Neural cell (in vitro differentiated cells): ENCODE measurements at regions not wholly inside any gene's neighbourhood (a gene's known extent, or its start where the extent isn't known, plus 50 kb on each side); places are given as distances from the start of the nearest gene placed in this dataset.

Experiments used
- H2AFZ ChIP-seq: fragments of 200-600, 300-800 bp; sonication (generic), shearing (Covaris generic); 2 replicates; pipeline ENCODE4 v1.6.0; 2014; ENCODE audit warnings: low read depth, mild to moderate bottlenecking, antibody characterized with exemption, low read length, moderate library complexity
- H3F3A ChIP-seq: fragments of 200-600 bp; shearing (Covaris generic); 2 replicates; pipeline ENCODE4 v1.6.1; 2016; ENCODE audit warnings: mild to moderate bottlenecking, moderate library complexity, mixed read lengths, antibody characterized with exemption, low read length; ENCODE audit not compliant: insufficient read depth, poor library complexity, severe bottlenecking
- H3K27ac ChIP-seq: fragments of 200-600, 300-800 bp; sonication (generic), shearing (Covaris generic); 2 replicates; pipeline ENCODE4 v1.5.1; 2014; ENCODE audit warnings: mild to moderate bottlenecking, low read length, moderate library complexity
- H3K27me3 ChIP-seq: fragments of 300-800, 200-600 bp; sonication (generic), shearing (Covaris generic); 2 replicates; pipeline ENCODE4 v1.6.0; 2014; ENCODE audit warnings: mild to moderate bottlenecking, low read depth, low read length, moderate library complexity; ENCODE audit not compliant: insufficient read depth
- H3K36me3 ChIP-seq: fragments of 300-800, 200-600 bp; sonication (generic), shearing (Covaris generic); 2 replicates; pipeline ENCODE4 v1.5.1; 2014; ENCODE audit warnings: mild to moderate bottlenecking, antibody characterized with exemption, low read length, moderate library complexity; ENCODE audit not compliant: insufficient read depth
- H3K4me2 ChIP-seq: fragments of 300-800, 200-600 bp; sonication (generic), shearing (Covaris generic); 2 replicates; pipeline ENCODE4 v1.6.0; 2014; ENCODE audit warnings: mild to moderate bottlenecking, low read length
- H3K4me3 ChIP-seq: fragments of 300-800, 200-600 bp; sonication (generic), shearing (Covaris generic); 2 replicates; pipeline ENCODE4 v1.5.1; 2014; ENCODE audit warnings: mild to moderate bottlenecking, low read length, moderate library complexity
- H3K79me2 ChIP-seq: fragments of 200-600 bp; shearing (Covaris generic); replicated peaks from 2 replicates; pipeline ENCODE4 v1.6.0; 2014; ENCODE audit warnings: mild to moderate bottlenecking, low read length, moderate library complexity; ENCODE audit not compliant: insufficient read depth
- H3K9ac ChIP-seq: fragments of 300-800, 200-600 bp; sonication (generic), shearing (Covaris generic); 2 replicates; pipeline ENCODE4 v1.6.1; 2016; ENCODE audit warnings: mild to moderate bottlenecking, low read length, mixed read lengths
- H3K9me2 ChIP-seq: fragments of 200-600 bp; shearing (Covaris generic); 2 replicates; pipeline ENCODE4 v1.6.1; 2016; ENCODE audit warnings: mild to moderate bottlenecking, low read length, mixed read lengths; ENCODE audit not compliant: insufficient read depth
- H3K9me3 ChIP-seq: fragments of 200-600, 300-800 bp; sonication (generic), shearing (Covaris generic); 2 replicates; pipeline ENCODE4 v1.6.1; 2016; ENCODE audit warnings: mild to moderate bottlenecking, mixed run types, low read length, moderate library complexity, mixed read lengths
- H4K20me1 ChIP-seq: fragments of 200-600 bp; shearing (Covaris generic); 2 replicates; pipeline ENCODE4 v1.6.1; 2016; ENCODE audit warnings: mild to moderate bottlenecking, mixed run types; ENCODE audit not compliant: insufficient read depth
- EP300 ChIP-seq: fragments of 450-650 bp; conservative IDR thresholded peaks from 2 replicates; pipeline ENCODE4 v1.6.1; 2014; ENCODE audit warnings: antibody characterized with exemption, mild to moderate bottlenecking, moderate library complexity; ENCODE audit not compliant: poor library complexity, severe bottlenecking
- EZH2 ChIP-seq: fragments of 200-600, 300-800 bp; shearing (Covaris generic), sonication (generic); IDR thresholded peaks from 2 replicates; pipeline ENCODE4 v1.6.1; 2014; ENCODE audit warnings: antibody characterized with exemption, low read length, borderline replicate concordance, mild to moderate bottlenecking; ENCODE audit not compliant: insufficient read depth, poor library complexity, severe bottlenecking
- MXI1 ChIP-seq: fragments of 450-650 bp; conservative IDR thresholded peaks from 2 replicates; pipeline ENCODE4 v1.6.1; 2014; ENCODE audit warnings: antibody characterized with exemption, mild to moderate bottlenecking; ENCODE audit not compliant: poor library complexity, severe bottlenecking
- POLR2AphosphoS5 ChIP-seq: IDR thresholded peaks from 2 replicates; pipeline ENCODE4 v1.6.1; 2012
- RAD21 ChIP-seq: fragments of 450-650 bp; conservative IDR thresholded peaks from 2 replicates; pipeline ENCODE4 v1.6.1; 2014; ENCODE audit warnings: antibody characterized with exemption, mild to moderate bottlenecking, moderate library complexity
- SMC3 ChIP-seq: fragments of 450-650 bp; conservative IDR thresholded peaks from 2 replicates; pipeline ENCODE4 v1.6.1; 2014; ENCODE audit warnings: antibody characterized with exemption, mild to moderate bottlenecking, moderate library complexity; ENCODE audit not compliant: poor library complexity
- TAF1 ChIP-seq: IDR thresholded peaks from 2 replicates; pipeline ENCODE4 v1.6.1; 2012; ENCODE audit warnings: low read depth
- TF ChIP-seq, protein P1 (sequence below): IDR thresholded peaks from 2 replicates; pipeline ENCODE4 v1.6.1; 2012; ENCODE audit warnings: borderline replicate concordance
- TF ChIP-seq, protein P2 (sequence below): fragments of 450-650 bp; IDR thresholded peaks from 2 replicates; pipeline ENCODE4 v1.5.1; 2014; ENCODE audit warnings: antibody characterized with exemption, mild to moderate bottlenecking, moderate library complexity; ENCODE audit not compliant: poor library complexity, severe bottlenecking

DNA sequence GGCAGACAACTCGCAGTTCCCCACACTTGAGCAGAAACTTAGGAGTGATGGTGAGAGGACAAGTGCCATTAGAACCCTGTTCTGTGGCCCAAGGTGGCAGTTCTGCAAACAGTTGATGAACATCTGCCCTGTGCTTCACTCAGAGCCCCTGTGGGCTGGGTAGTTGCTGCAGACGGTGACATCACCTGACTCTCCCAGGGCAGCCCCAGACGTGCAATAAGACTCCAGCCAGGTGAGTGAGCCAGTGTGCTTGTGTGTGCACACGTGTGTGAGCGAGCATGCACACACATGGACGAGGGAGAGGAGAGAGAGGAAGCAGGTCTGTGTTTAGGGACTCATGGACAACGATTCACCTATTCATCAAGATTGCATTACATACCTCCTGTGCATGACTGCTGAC is 136.0 kb upstream of the GLI2 start:
- Histone ChIP-seq H3K9me3 (peaks cover 10% of the 10 kb centered on the region), H3K27me3 (peaks cover 8% of the 10 kb centered on the region), H4K20me1 (no peaks in the 10 kb centered on the region), H2AFZ (no peak overlapping the region), H3K36me3 (no peaks in the 10 kb centered on the region), H3K9ac (no peak overlapping the region), H3K79me2 (no peaks in the 10 kb centered on the region), H3K4me3 (no peak overlapping the region), H3K4me2 (no peak overlapping the region), H3K9me2 (no peaks in the 10 kb centered on the region), H3F3A (no peaks in the 10 kb centered on the region), H3K27ac (no peak overlapping the region)
- no peak for TF ChIP-seq RAD21
- TF ChIP-seq SMC3 = no peak
- TF ChIP-seq, protein P1, sequence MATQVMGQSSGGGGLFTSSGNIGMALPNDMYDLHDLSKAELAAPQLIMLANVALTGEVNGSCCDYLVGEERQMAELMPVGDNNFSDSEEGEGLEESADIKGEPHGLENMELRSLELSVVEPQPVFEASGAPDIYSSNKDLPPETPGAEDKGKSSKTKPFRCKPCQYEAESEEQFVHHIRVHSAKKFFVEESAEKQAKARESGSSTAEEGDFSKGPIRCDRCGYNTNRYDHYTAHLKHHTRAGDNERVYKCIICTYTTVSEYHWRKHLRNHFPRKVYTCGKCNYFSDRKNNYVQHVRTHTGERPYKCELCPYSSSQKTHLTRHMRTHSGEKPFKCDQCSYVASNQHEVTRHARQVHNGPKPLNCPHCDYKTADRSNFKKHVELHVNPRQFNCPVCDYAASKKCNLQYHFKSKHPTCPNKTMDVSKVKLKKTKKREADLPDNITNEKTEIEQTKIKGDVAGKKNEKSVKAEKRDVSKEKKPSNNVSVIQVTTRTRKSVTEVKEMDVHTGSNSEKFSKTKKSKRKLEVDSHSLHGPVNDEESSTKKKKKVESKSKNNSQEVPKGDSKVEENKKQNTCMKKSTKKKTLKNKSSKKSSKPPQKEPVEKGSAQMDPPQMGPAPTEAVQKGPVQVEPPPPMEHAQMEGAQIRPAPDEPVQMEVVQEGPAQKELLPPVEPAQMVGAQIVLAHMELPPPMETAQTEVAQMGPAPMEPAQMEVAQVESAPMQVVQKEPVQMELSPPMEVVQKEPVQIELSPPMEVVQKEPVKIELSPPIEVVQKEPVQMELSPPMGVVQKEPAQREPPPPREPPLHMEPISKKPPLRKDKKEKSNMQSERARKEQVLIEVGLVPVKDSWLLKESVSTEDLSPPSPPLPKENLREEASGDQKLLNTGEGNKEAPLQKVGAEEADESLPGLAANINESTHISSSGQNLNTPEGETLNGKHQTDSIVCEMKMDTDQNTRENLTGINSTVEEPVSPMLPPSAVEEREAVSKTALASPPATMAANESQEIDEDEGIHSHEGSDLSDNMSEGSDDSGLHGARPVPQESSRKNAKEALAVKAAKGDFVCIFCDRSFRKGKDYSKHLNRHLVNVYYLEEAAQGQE = no peak
- TF ChIP-seq, protein P2, sequence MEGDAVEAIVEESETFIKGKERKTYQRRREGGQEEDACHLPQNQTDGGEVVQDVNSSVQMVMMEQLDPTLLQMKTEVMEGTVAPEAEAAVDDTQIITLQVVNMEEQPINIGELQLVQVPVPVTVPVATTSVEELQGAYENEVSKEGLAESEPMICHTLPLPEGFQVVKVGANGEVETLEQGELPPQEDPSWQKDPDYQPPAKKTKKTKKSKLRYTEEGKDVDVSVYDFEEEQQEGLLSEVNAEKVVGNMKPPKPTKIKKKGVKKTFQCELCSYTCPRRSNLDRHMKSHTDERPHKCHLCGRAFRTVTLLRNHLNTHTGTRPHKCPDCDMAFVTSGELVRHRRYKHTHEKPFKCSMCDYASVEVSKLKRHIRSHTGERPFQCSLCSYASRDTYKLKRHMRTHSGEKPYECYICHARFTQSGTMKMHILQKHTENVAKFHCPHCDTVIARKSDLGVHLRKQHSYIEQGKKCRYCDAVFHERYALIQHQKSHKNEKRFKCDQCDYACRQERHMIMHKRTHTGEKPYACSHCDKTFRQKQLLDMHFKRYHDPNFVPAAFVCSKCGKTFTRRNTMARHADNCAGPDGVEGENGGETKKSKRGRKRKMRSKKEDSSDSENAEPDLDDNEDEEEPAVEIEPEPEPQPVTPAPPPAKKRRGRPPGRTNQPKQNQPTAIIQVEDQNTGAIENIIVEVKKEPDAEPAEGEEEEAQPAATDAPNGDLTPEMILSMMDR = no peak
- TF ChIP-seq EP300 = no peak
- TF ChIP-seq EZH2 = no peak
- no peak for TF ChIP-seq POLR2AphosphoS5
- TF ChIP-seq TAF1 = no peak
- no peak for TF ChIP-seq MXI1

DNA sequence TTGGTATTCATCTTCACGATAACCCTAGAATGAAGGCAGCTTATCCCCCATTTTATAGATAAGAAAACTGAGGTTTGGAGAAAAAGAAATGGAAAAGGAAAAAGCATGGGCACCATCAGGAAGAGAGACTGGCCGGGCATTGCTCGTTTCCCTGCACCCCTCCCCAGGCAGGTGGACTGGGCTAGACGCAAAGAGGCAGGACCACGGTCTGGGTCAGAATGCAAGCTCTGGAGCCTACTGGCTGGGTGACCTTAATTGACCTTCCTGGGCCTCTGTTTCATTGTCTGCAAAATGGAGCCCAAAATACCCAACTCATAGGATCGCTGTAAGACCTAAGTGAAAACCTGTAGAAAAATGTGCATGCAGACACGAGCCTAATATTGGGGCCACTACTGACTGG is 135.3 kb upstream of the GLI2 start:
- H3K79me2 ChIP-seq = no peaks in the 10 kb centered on the region
- H3K27ac ChIP-seq = no peak overlapping the region
- no peak overlapping the region for H3K9ac ChIP-seq
- TF ChIP-seq MXI1 (no peak), EZH2 (no peak), EP300 (no peak), TAF1 (no peak), RAD21 (no peak), POLR2AphosphoS5 (no peak), SMC3 (no peak)
- TF ChIP-seq, protein P2 = no peak
- TF ChIP-seq, protein P1 = no peak
- H3K27me3 ChIP-seq = peaks cover 7% of the 10 kb centered on the region
- no peak overlapping the region for H3K4me2 ChIP-seq
- H3K36me3 ChIP-seq = no peaks in the 10 kb centered on the region
- H4K20me1 ChIP-seq = no peaks in the 10 kb centered on the region
- H3F3A ChIP-seq = no peaks in the 10 kb centered on the region
- H3K4me3 ChIP-seq = no peak overlapping the region
- H3K9me2 ChIP-seq = no peaks in the 10 kb centered on the region
- H2AFZ ChIP-seq = no peak overlapping the region
- peaks cover 10% of the 10 kb centered on the region for H3K9me3 ChIP-seq
